VCaP (cell line): ENCODE measurements at regions not wholly inside any gene's neighbourhood (a gene's known extent, or its start where the extent isn't known, plus 50 kb on each side); places are given as distances from the start of the nearest gene placed in this dataset.
"Not testable (repeated sequence)": the region's sequence is repeated elsewhere in the genome, so short reads cannot be mapped to it uniquely, and the experiment has no call there.

ENCODE experiments used
- H3K27ac ChIP-seq: fragments of 450-650 bp; 2 replicates; pipeline ENCODE4 v1.5.1; 2017
- TF ChIP-seq, protein P1 (sequence below): fragments of 450-650 bp; conservative IDR thresholded peaks from 2 replicates; pipeline ENCODE4 v1.5.1; 2017; ENCODE audit warnings: mild to moderate bottlenecking, moderate library complexity

DNA sequence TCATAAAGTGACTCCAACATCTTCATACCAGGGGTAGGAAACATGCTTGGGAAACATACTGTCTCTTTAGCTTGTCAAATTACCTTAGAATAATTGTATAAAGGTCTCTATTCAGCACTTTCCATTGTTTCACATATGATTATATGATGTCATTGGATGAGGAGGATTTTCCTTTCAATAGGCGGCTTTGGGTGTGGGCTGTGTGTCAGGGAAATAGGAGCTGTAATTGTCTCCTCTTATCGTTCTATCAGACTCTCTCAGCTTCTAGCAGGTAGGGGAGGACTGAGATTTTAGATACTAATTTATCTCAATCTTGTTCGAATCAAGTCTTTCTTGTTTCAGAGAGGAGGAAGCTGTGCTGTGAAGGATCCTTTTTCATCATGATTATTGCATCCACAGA lies 179.4 kb upstream of the OLIG3 start:
- no peak overlapping the region for H3K27ac ChIP-seq
- TF ChIP-seq, protein P1, sequence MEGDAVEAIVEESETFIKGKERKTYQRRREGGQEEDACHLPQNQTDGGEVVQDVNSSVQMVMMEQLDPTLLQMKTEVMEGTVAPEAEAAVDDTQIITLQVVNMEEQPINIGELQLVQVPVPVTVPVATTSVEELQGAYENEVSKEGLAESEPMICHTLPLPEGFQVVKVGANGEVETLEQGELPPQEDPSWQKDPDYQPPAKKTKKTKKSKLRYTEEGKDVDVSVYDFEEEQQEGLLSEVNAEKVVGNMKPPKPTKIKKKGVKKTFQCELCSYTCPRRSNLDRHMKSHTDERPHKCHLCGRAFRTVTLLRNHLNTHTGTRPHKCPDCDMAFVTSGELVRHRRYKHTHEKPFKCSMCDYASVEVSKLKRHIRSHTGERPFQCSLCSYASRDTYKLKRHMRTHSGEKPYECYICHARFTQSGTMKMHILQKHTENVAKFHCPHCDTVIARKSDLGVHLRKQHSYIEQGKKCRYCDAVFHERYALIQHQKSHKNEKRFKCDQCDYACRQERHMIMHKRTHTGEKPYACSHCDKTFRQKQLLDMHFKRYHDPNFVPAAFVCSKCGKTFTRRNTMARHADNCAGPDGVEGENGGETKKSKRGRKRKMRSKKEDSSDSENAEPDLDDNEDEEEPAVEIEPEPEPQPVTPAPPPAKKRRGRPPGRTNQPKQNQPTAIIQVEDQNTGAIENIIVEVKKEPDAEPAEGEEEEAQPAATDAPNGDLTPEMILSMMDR, result no peak

DNA sequence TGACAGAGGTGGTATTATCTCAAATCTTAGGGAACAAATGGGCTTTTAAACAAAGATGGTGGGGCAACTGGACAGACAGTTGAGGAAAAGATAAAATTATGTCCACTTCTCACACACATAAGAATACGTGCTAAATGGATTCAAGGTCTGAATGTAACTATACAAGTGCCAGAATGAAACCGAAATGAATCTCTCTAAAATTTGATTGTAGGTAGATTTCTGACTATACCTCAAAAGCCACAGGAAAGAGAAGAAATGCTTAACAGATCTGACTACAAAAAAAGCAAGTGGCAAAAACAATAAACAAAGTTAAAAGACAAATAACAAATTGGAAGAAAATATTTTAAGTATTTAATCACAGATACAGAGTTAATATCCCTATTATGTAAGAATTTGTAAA lies 182.7 kb upstream of the OLIG3 start:
- no peak overlapping the region for H3K27ac ChIP-seq
- TF ChIP-seq, protein P1, result no peak

DNA sequence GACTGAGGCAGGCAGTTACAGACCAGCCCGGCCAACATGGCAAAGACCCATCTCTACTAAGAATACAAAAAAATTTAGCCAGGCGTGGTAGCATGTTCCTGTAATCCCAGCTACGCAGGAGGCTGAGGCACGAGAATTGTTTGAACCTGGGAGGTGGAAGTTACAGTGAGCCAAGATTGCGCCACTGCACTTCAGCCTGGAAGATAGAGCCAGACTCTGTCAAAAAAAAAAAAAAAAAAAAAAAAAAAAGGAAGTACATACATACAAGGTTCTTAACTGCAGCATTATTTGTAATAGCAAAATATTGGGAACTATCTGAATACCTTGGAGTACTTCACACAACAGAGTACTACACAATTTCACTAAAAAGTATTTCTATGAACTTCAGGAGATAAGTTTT lies 183.5 kb upstream of the OLIG3 start:
- H3K27ac ChIP-seq, result no peak overlapping the region
- TF ChIP-seq, protein P1, result no peak

DNA sequence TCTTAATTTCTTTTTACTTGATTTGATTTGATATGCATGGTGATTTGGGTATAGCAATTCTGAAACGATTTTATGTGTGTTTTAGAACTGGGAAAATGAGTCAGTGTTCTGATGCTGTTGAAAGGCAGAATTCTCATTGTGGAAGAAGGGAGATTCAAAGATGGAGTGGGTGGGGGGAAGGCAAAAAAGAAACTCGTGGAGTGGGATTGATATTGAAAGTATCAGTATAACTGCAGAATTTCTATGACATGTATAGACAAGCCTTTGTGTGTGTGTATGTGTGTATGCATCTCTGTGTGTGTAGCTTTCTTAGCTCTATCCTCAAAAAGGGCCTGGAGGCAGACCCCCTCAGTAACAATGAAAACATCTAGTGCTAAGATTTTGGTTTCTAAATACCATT lies 184.3 kb upstream of the OLIG3 start:
- TF ChIP-seq, protein P1, result no peak
- no peak overlapping the region for H3K27ac ChIP-seq

DNA sequence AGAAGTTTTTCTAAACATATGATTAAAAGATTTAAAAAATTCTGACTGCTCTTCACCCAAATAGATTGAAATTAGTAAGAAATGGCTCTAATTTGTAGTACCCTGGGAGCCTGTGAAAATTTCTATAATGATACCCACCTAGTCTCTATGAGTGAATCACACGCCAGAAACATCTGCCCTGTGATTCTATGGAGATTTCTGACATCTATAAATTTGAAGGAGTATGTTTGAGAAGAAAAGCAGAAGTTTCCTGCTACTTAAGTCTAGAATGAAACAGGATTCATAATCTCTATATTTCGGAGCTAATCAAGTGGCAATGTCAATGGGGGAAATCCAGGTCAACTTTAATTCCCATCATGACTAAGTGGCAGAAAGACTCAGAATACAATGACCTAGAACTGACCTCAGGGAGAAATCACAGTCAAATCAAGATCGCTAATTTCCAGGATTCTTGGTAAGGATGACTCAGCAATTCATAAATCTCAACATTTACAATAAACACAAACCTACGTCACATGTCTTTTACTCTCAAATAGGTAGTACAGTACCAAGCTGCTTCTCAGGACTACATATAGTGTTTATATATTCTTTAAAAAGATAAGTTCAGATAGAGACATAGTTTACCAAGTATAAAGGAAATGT lies 186.2 kb upstream of the TNFAIP3 start:
- H3K27ac ChIP-seq, result no peak overlapping the region
- TF ChIP-seq, protein P1, result no peak

DNA sequence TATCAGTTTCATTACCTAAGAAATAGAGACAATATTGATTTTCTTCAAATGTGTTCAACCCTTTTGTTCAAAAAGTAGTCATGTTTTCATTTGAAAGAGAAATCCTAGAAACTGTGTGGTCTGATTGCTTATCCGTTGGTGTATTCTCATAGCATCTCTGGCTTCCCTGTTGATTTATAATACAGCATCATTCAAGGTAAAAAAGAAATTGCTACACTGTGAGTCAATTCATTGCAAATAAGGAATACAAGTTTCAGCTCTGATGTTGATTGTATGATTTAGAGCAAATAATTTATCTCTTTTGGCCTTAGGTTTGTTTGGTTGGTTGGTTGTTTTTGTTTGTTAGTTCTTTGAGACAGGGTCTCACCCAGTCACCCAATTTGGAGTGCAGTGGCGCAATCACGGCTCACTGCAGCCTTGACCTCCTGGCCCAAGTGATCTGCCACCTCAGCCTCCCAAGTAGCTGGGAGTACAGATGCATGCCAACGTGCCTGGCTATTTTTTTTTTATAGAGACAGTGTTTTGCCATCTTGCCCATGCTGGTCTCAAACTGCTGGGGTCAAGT lies 185.5 kb upstream of the TNFAIP3 start:
- H3K27ac ChIP-seq, result no peak overlapping the region
- TF ChIP-seq, protein P1, result no peak

DNA sequence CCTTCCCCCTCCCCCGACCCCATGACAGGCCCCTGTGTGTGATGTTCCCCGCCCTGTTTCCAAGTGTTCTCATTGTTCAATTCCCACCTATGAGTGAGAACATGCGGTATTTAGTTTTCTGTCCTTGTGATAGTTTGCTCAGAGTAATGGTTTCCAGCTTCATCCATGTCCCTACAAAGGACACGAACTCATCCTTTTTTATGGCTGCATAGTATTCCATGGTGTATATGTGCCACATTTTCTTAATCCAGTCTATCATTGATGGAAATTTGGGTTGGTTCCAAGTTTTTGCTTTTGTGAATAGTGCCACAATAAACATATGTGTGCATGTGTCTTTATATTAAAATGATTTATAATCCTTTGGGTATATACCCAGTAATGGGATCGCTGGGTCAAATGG lies 184.4 kb upstream of the TNFAIP3 start:
- not testable (repeated sequence) for H3K27ac ChIP-seq

DNA sequence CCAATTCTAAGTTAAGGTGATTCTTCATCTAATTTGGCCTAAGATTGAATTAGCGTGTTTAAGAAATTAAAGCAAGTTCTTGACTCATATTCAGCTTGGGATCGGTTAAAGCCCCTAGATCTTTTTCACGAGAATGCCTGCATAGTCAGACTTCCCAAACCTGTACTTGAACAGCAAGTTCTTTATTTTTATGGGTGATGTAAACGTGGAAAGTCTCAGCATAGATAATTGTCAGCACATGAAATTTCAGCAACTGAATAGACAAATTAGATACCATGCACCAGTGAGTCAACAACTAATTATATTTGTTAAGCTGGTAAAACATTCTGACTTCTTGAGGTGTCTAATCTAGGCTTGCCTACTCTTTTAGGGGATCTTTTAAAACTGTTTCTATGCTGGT lies 183.1 kb upstream of the TNFAIP3 start:
- TF ChIP-seq, protein P1, result no peak
- H3K27ac ChIP-seq, result no peak overlapping the region
